Colonic mucosa (tissue), 4 donors: ENCODE measurements at regions not wholly inside any gene's neighbourhood (a gene's known extent, or its start where the extent isn't known, plus 50 kb on each side); places are given as distances from the start of the nearest gene placed in this dataset.

Source experiments
- DNase-seq: peaks from one replicate; pipeline ENCODE4 v3.0.0-alpha.2; 2020
- H3K27ac ChIP-seq: fragments of 200-600 bp; one replicate; pipeline ENCODE4 v1.8.0; 2021
- H3K27me3 ChIP-seq: fragments of 200-600 bp; one replicate; pipeline ENCODE4 v1.8.0; 2021
- H3K36me3 ChIP-seq: fragments of 200-600 bp; one replicate; pipeline ENCODE4 v1.8.0; 2021
- H3K4me1 ChIP-seq: fragments of 200-600 bp; one replicate; pipeline ENCODE4 v1.8.0; 2021; ENCODE audit warnings: mild to moderate bottlenecking
- H3K4me3 ChIP-seq: fragments of 200-600 bp; one replicate; pipeline ENCODE4 v1.8.0; 2021
- H3K9ac ChIP-seq, 2 donors: one replicate each; pipeline ENCODE4 v1.7.0; 2013; ENCODE audit warnings: control low read depth in 2 of 2, low read depth in 2 of 2, low read length in 2 of 2
- H3K9me3 ChIP-seq: fragments of 200-600 bp; one replicate; pipeline ENCODE4 v1.8.0; 2021
- intact Hi-C: fragments of 100-400 bp; cut with DNase I; formaldehyde crosslinking; loops from one replicate; pipeline ENCODE4 v1.14.1; 2022
- TF ChIP-seq, protein P1 (sequence below): fragments of 200-600 bp; IDR thresholded peaks from one replicate; pipeline ENCODE4 v1.8.0; 2022; ENCODE audit warnings: antibody characterized with exemption, mild to moderate bottlenecking
- donor health status: healthy.
- donor health status: DM: no; HTN: no; CAD: no.
- donor health status: DM: no; HTN: no; CAD: no.

DNA sequence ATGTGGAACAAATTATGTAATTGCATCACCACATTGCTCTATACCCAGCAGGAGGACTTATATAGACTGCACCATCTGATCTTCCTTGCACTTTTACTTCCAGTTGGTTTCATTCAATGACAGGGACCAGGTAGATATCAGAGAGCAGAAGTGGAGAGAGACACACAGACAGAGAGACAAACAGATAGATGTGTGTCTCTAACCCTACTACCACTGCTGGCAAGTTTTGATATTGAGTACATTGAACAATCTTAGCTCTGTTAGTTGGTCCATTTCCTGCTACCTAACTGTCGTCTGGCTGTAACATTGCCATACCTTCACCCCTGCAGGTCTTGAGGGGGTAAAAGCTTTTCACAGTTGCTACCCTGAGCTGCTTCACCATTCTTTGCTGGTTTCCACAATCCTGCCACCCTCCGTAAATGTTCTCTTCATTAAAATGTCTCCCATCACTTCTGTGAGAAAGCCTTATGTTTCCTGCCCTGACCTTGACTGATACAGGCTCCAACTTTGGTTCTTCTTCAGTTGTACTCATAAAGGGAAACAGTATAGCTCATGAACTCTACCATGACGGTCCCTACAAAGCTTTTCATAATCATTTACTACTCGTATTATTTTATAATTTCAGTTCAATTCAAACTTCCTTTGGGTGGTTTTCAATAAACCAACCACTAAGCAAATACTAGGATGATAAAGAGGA, 62.3 kb upstream of the ITGA4 start:
- intact Hi-C loops, result no loop called here
- Histone ChIP-seq H3K36me3 (no peaks in the 10 kb centered on the region), H3K9ac (no peak overlapping the region), H3K4me1 (no peaks in the 10 kb centered on the region), H3K27me3 (no peaks in the 10 kb centered on the region), H3K27ac (no peak overlapping the region), H3K9me3 (no peaks in the 10 kb centered on the region), H3K4me3 (no peak overlapping the region)
- DNase-seq, result no peak
- TF ChIP-seq, protein P1, sequence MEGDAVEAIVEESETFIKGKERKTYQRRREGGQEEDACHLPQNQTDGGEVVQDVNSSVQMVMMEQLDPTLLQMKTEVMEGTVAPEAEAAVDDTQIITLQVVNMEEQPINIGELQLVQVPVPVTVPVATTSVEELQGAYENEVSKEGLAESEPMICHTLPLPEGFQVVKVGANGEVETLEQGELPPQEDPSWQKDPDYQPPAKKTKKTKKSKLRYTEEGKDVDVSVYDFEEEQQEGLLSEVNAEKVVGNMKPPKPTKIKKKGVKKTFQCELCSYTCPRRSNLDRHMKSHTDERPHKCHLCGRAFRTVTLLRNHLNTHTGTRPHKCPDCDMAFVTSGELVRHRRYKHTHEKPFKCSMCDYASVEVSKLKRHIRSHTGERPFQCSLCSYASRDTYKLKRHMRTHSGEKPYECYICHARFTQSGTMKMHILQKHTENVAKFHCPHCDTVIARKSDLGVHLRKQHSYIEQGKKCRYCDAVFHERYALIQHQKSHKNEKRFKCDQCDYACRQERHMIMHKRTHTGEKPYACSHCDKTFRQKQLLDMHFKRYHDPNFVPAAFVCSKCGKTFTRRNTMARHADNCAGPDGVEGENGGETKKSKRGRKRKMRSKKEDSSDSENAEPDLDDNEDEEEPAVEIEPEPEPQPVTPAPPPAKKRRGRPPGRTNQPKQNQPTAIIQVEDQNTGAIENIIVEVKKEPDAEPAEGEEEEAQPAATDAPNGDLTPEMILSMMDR, result no peak

DNA sequence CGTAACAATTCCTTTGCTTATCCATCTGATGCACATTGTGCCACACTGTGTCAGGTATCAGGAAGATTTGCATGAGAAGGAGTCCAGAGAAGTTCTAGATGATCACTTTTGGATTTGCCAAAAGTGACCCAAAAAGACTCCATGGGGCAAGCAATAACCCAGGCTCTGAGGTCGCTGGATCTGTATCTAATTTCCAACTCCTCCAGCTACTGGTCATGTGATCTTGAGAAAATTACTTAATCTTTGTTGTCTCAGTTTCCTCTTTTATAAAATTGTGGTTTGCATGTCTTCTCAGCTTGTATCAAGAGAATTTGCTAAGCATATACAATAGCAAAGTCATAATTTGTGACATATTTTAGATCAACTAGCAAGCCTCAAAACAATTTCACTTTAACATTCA, 61.3 kb upstream of the ITGA4 start:
- TF ChIP-seq, protein P1, result no peak

DNA sequence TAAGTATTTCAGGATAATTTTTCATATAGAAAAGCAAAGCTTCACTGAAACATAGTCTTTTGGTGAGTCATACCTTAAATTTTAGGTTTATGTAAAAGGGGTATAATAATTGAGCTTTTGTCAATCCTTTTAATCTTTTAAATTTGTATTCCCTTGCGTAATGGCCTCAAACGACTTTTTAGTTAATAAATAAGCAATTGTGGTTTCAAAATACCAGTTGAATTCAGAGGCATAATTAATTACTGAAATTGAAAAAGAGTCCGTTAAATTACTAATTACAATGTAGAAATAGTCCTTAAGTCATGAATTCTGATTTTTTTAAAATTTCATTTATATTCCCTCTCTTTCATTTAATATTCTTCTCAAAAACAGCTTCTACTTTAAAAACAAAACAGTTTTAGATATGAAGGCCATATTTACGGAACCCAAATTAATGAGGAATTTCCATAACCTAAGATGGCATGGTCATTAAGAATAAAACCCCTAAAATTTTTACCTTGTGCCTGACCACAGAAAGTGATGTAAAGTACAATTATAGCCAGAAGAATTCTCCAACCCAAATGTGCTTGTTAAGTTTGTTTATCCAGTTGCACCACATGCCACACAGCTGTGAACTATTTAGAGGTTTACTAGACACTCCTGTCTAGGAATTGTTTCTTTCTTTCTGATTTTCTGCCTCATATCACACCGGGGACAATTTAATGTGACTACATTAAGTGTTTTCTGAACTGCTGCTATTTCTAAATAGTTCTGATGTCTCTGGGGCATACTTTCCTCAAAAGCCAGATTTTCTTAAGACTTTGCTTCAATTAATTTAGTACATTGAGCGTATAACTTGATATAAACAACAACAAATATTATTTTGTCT, 60.7 kb upstream of the ITGA4 start:
- Histone ChIP-seq H3K9me3 (no peaks in the 10 kb centered on the region), H3K36me3 (no peaks in the 10 kb centered on the region), H3K27ac (no peak overlapping the region), H3K4me1 (no peaks in the 10 kb centered on the region), H3K27me3 (no peaks in the 10 kb centered on the region), H3K4me3 (no peak overlapping the region), H3K9ac (no peak overlapping the region)
- DNase-seq, result no peak
- TF ChIP-seq, protein P1, result no peak
- intact Hi-C loops, result no loop called here

More for the DNA sequence above, 61.3 kb upstream of the ITGA4 start:
- H3K9me3 ChIP-seq, result no peaks in the 10 kb centered on the region
- intact Hi-C loops, result no loop called here
- H3K36me3 ChIP-seq, result no peaks in the 10 kb centered on the region
- H3K27me3 ChIP-seq, result no peaks in the 10 kb centered on the region
- no peak overlapping the region for H3K4me3 ChIP-seq
- H3K4me1 ChIP-seq, result no peaks in the 10 kb centered on the region
- H3K27ac ChIP-seq, result no peak overlapping the region
- H3K9ac ChIP-seq, result no peak overlapping the region
- DNase-seq, result no peak

DNA sequence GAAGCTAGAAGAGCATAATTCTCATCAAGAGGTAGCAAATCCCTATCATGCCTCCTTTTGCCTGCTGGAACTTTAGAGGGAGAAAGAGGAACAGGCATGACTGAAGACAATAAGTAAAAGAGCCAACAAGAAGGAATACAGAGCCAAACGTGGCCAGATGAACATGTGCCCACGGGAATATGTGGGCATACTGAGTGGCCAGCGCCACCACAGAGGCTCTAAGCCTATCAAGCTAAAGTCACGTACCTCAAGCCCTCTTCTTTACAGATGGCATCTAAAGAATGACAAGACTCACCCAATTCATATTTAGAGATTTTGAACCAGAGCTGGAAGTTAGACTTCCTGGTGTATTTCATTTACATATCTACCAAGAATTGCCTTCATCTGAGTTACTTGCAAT, 59.9 kb upstream of the ITGA4 start:
- Histone ChIP-seq H3K9ac (no peak overlapping the region), H3K9me3 (no peaks in the 10 kb centered on the region), H3K4me3 (no peak overlapping the region), H3K27me3 (no peaks in the 10 kb centered on the region), H3K4me1 (no peaks in the 10 kb centered on the region), H3K36me3 (no peaks in the 10 kb centered on the region), H3K27ac (no peak overlapping the region)
- intact Hi-C loops, result no loop called here
- TF ChIP-seq, protein P1, result no peak
- no peak for DNase-seq

DNA sequence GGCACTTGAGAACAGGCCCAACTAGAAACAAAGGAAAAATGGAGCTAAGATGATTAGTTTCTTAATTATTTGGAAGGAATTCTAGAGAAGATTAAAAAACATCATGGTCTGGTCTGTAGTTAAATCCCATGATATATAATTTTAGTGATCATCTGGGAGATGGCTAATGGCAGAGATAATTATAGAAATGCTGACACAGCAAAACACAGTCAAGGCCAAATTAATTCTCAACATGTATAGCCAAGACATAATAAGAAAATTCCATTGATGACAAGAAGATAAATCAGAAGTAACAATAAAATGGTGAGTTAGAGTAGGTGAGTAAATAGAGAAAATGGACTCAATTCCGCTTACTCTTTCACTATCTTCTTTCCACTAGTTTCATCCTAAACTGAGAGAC, 59.2 kb upstream of the ITGA4 start:
- Histone ChIP-seq H3K36me3 (no peaks in the 10 kb centered on the region), H3K4me1 (no peaks in the 10 kb centered on the region), H3K9me3 (no peaks in the 10 kb centered on the region), H3K9ac (no peak overlapping the region), H3K27ac (no peak overlapping the region), H3K27me3 (no peaks in the 10 kb centered on the region), H3K4me3 (no peak overlapping the region)
- TF ChIP-seq, protein P1, result no peak
- intact Hi-C loops, result no loop called here
- DNase-seq, result no peak
